ENCODE measurements at regions not wholly inside any gene's neighbourhood (a gene's known extent, or its start where the extent isn't known, plus 50 kb on each side); places are given as distances from the start of the nearest gene placed in this dataset.

DNA sequence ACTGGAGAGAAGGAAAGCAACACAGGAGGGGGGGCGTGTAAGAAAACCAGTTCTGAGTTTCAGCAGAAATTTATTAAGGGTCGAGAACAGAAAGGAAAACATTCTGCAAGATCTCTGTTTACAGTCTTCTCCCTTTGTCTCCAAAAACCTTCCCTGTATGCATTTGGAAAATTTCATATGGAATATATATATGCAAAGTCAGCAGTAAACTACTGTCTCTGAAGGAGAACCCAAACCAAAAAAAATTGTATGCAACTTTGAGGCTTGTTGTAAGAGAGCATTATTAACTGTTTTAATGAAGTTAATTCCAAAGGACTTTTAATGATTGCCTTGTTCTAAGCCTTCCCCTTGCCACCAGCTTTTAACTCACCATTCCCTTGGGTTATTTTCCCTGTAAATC is 238.2 kb upstream of the GPR149 start:
- Histone ChIP-seq H3K4me2 (ENCODE audit: low read length) (no peak overlapping the region), H3K4me1 (ENCODE audit: insufficient read depth, low read length) (no peaks in the 10 kb centered on the region), H3K27me3 (ENCODE audit: insufficient read depth, low read length) (no peaks in the 10 kb centered on the region), H3K4me3 (ENCODE audit: insufficient read depth, low read depth, low read length) (no peak overlapping the region), H2AFZ (ENCODE audit: low read depth, low read length) (no peak overlapping the region), H3K79me2 (ENCODE audit: insufficient read depth, low read length) (no peaks in the 10 kb centered on the region), H3K36me3 (ENCODE audit: insufficient read depth, low read length) (no peaks in the 10 kb centered on the region), H3K27ac (ENCODE audit: low read depth, low read length) (no peak overlapping the region), H4K20me1 (ENCODE audit: insufficient read depth, low read length) (no peaks in the 10 kb centered on the region), H3K9me3 (ENCODE audit: insufficient read depth, low read depth, low read length) (no peaks in the 10 kb centered on the region), H3K9ac (ENCODE audit: low read length) (no peak overlapping the region)
- FAIRE-seq (no peak), DNase-seq (ENCODE audit: low read depth) (no peak)
- Mint-ChIP-seq H3K4me3 (ENCODE audit: unreplicated experiment) (no peak overlapping the region), H3K27ac (ENCODE audit: unreplicated experiment) (no peak overlapping the region), H3K27me3 (ENCODE audit: low read depth, unreplicated experiment) (no peaks in the 10 kb centered on the region), H3K4me1 (ENCODE audit: low read depth, unreplicated experiment) (no peaks in the 10 kb centered on the region), H3K36me3 (ENCODE audit: low read depth, unreplicated experiment) (no peaks in the 10 kb centered on the region), H3K9me3 (ENCODE audit: unreplicated experiment) (no peaks in the 10 kb centered on the region)
- TF ChIP-seq EZH2 (IDR thresholded peaks at IDR 0.05; ENCODE audit: insufficient read depth, low read length), result no peak
- TF ChIP-seq, protein P1, sequence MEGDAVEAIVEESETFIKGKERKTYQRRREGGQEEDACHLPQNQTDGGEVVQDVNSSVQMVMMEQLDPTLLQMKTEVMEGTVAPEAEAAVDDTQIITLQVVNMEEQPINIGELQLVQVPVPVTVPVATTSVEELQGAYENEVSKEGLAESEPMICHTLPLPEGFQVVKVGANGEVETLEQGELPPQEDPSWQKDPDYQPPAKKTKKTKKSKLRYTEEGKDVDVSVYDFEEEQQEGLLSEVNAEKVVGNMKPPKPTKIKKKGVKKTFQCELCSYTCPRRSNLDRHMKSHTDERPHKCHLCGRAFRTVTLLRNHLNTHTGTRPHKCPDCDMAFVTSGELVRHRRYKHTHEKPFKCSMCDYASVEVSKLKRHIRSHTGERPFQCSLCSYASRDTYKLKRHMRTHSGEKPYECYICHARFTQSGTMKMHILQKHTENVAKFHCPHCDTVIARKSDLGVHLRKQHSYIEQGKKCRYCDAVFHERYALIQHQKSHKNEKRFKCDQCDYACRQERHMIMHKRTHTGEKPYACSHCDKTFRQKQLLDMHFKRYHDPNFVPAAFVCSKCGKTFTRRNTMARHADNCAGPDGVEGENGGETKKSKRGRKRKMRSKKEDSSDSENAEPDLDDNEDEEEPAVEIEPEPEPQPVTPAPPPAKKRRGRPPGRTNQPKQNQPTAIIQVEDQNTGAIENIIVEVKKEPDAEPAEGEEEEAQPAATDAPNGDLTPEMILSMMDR (IDR thresholded peaks at IDR 0.05; ENCODE audit: insufficient read depth, low read depth, low read length), result no peak

DNA sequence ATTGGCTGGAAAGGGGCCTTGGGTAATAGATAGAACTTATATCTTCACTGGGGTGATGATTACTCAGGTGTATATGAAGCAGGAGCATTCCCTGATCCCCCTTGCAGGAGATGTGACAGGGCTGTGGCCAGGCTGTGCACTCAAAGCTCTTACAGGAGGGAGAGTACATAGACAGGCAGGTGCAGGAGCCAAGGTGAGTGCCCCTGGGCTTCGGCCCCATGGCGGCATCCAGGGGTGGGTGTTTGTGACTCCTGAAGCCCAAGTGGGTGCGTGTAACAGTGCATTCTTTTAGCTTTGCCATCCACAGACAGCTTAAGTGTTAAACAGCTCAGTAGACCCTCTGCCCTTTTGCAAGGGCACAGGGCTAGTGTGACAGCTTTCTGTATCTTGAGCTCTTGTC is 236.6 kb upstream of the GPR149 start:
- Histone ChIP-seq H2AFZ (ENCODE audit: low read depth, low read length) (no peak overlapping the region), H3K9ac (ENCODE audit: low read length) (no peak overlapping the region), H3K27ac (ENCODE audit: low read depth, low read length) (no peak overlapping the region), H3K4me1 (ENCODE audit: insufficient read depth, low read length) (no peaks in the 10 kb centered on the region), H3K4me3 (ENCODE audit: insufficient read depth, low read depth, low read length) (no peak overlapping the region), H3K9me3 (ENCODE audit: insufficient read depth, low read depth, low read length) (no peaks in the 10 kb centered on the region), H3K27me3 (ENCODE audit: insufficient read depth, low read length) (no peaks in the 10 kb centered on the region), H3K79me2 (ENCODE audit: insufficient read depth, low read length) (no peaks in the 10 kb centered on the region), H3K4me2 (ENCODE audit: low read length) (no peak overlapping the region), H4K20me1 (ENCODE audit: insufficient read depth, low read length) (no peaks in the 10 kb centered on the region), H3K36me3 (ENCODE audit: insufficient read depth, low read length) (no peaks in the 10 kb centered on the region)
- no peaks in the 10 kb centered on the region for H3K4me1 Mint-ChIP-seq (ENCODE audit: low read depth, unreplicated experiment)
- FAIRE-seq (no peak), DNase-seq (ENCODE audit: low read depth) (no peak)
- H3K27me3 Mint-ChIP-seq (ENCODE audit: low read depth, unreplicated experiment), result no peaks in the 10 kb centered on the region
- H3K27ac Mint-ChIP-seq (ENCODE audit: unreplicated experiment), result no peak overlapping the region
- TF ChIP-seq EZH2 (IDR thresholded peaks at IDR 0.05; ENCODE audit: insufficient read depth, low read length), result no peak
- TF ChIP-seq, protein P1 (IDR thresholded peaks at IDR 0.05; ENCODE audit: insufficient read depth, low read depth, low read length), result no peak
- H3K9me3 Mint-ChIP-seq (ENCODE audit: unreplicated experiment), result no peaks in the 10 kb centered on the region
- H3K36me3 Mint-ChIP-seq (ENCODE audit: low read depth, unreplicated experiment), result no peaks in the 10 kb centered on the region
- H3K4me3 Mint-ChIP-seq (ENCODE audit: unreplicated experiment), result no peak overlapping the region

- Mint-ChIP-seq H3K27ac (ENCODE audit: unreplicated experiment) (no peak overlapping the region), H3K4me1 (ENCODE audit: low read depth, unreplicated experiment) (no peaks in the 10 kb centered on the region), H3K36me3 (ENCODE audit: low read depth, unreplicated experiment) (no peaks in the 10 kb centered on the region), H3K9me3 (ENCODE audit: unreplicated experiment) (no peaks in the 10 kb centered on the region), H3K4me3 (ENCODE audit: unreplicated experiment) (no peak overlapping the region), H3K27me3 (ENCODE audit: low read depth, unreplicated experiment) (no peaks in the 10 kb centered on the region)
- Histone ChIP-seq H3K27ac (ENCODE audit: low read depth, low read length) (no peak overlapping the region), H2AFZ (ENCODE audit: low read depth, low read length) (no peak overlapping the region), H3K79me2 (ENCODE audit: insufficient read depth, low read length) (no peaks in the 10 kb centered on the region), H3K27me3 (ENCODE audit: insufficient read depth, low read length) (no peaks in the 10 kb centered on the region), H3K36me3 (ENCODE audit: insufficient read depth, low read length) (no peaks in the 10 kb centered on the region), H3K4me2 (ENCODE audit: low read length) (no peak overlapping the region), H3K9me3 (ENCODE audit: insufficient read depth, low read depth, low read length) (no peaks in the 10 kb centered on the region), H3K4me1 (ENCODE audit: insufficient read depth, low read length) (no peaks in the 10 kb centered on the region), H4K20me1 (ENCODE audit: insufficient read depth, low read length) (no peaks in the 10 kb centered on the region), H3K4me3 (ENCODE audit: insufficient read depth, low read depth, low read length) (no peak overlapping the region), H3K9ac (ENCODE audit: low read length) (no peak overlapping the region)
- FAIRE-seq, result no peak
- no peak for DNase-seq (ENCODE audit: low read depth)
- no peak for TF ChIP-seq EZH2 (IDR thresholded peaks at IDR 0.05; ENCODE audit: insufficient read depth, low read length)
- TF ChIP-seq, protein P1 (IDR thresholded peaks at IDR 0.05; ENCODE audit: insufficient read depth, low read depth, low read length), result no peak
Measured at GRCh38 chr3:154664714-154665113, 234.7 kb upstream of the GPR149 start.

Data from astrocyte (in vitro differentiated cells and primary cell).